Activated B cell treated with CpG ODN at 0.5 μM for 24 hours (primary cell): ENCODE measurements at regions not wholly inside any gene's neighbourhood (a gene's known extent, or its start where the extent isn't known, plus 50 kb on each side); places are given as distances from the start of the nearest gene placed in this dataset.

Experiments
- ATAC-seq: fragments of 200-7000 bp; cut with Tn5 transposase; one replicate; pipeline ENCODE4 v1.10.0; 2021; ENCODE audit warnings: low read depth, mild to moderate bottlenecking, moderate library complexity
- CTCF ChIA-PET: fragments of 350-600 bp; sonication (Branson Sonifier 250); formaldehyde crosslinking; loops from one replicate; lab custom pipeline; 2021; ENCODE audit warnings: antibody characterized with exemption; lab: Charles Lee
- POLR2A ChIA-PET: fragments of 350-600 bp; sonication (Branson Sonifier 250); formaldehyde crosslinking; loops from one replicate; lab custom pipeline; 2021; ENCODE audit warnings: antibody characterized with exemption; lab: Charles Lee
- DNase-seq: peaks from one replicate; pipeline ENCODE4 v3.0.0; 2022
- H3K27ac Mint-ChIP-seq: one replicate; pipeline ENCODE4 v1.8.0; 2020; ENCODE audit warnings: mixed read lengths
- H3K27me3 Mint-ChIP-seq: one replicate; pipeline ENCODE4 v1.8.0; 2021; ENCODE audit warnings: mixed read lengths
- H3K36me3 Mint-ChIP-seq: one replicate; pipeline ENCODE4 v1.8.0; 2021; ENCODE audit warnings: low read depth, mixed read lengths
- H3K4me1 Mint-ChIP-seq: one replicate; pipeline ENCODE4 v1.8.0; 2021; ENCODE audit warnings: mixed read lengths
- H3K4me3 Mint-ChIP-seq: one replicate; pipeline ENCODE4 v1.8.0; 2020; ENCODE audit warnings: mild to moderate bottlenecking, mixed read lengths
- H3K9me3 Mint-ChIP-seq: one replicate; pipeline ENCODE4 v1.8.0; 2020; ENCODE audit warnings: mixed read lengths
- intact Hi-C: fragments of 100-400 bp; cut with micrococcal nuclease; formaldehyde crosslinking; loops from one replicate; pipeline ENCODE4 v1.15.1; 2024
- TF ChIP-seq, protein P1 (sequence below): fragments of 200-600 bp; IDR thresholded peaks from one replicate; pipeline ENCODE4 v1.8.0; 2022; ENCODE audit warnings: antibody characterized with exemption, mild to moderate bottlenecking

DNA sequence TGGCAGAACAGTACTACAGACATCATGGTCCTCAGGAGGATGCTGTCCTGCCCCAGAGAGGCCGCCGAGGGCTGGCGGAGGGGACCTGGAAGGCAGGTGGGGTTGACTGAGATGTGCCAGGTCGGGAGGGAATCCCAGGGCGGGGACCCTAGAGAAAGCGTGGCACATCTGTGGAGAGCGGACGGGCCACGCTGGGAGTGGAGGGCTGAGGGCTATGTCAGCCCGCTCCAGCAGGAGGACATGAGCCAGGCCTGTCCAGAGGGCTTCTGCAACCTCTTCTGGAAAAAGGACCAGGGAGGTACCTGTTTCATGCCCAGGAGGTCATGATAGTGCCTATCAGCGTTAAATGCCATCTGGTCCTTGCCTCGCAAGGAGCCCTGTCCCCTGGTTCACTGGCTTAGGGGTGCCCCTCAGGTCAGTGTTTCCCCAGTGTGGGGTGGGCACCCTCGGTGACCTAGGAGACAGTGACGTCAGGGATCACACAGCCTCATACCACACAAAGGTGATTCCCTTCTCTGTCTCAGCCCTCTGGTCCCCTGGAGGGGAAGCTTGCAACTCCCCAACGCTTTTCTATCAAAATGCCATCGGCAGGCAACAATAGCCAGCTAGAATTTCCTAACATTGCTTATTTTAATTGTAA, 103.6 kb upstream of the IER5L start:
- POLR2A ChIA-PET, result no interaction called here
- intact Hi-C loops, result no loop called here
- Mint-ChIP-seq H3K9me3 (no peaks in the 10 kb centered on the region), H3K4me1 (no peaks in the 10 kb centered on the region), H3K4me3 (no peak overlapping the region), H3K27ac (no peak overlapping the region), H3K27me3 (peaks cover 15% of the 10 kb centered on the region), H3K36me3 (no peaks in the 10 kb centered on the region)
- TF ChIP-seq, protein P1, sequence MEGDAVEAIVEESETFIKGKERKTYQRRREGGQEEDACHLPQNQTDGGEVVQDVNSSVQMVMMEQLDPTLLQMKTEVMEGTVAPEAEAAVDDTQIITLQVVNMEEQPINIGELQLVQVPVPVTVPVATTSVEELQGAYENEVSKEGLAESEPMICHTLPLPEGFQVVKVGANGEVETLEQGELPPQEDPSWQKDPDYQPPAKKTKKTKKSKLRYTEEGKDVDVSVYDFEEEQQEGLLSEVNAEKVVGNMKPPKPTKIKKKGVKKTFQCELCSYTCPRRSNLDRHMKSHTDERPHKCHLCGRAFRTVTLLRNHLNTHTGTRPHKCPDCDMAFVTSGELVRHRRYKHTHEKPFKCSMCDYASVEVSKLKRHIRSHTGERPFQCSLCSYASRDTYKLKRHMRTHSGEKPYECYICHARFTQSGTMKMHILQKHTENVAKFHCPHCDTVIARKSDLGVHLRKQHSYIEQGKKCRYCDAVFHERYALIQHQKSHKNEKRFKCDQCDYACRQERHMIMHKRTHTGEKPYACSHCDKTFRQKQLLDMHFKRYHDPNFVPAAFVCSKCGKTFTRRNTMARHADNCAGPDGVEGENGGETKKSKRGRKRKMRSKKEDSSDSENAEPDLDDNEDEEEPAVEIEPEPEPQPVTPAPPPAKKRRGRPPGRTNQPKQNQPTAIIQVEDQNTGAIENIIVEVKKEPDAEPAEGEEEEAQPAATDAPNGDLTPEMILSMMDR, result no peak
- CTCF ChIA-PET, result no interaction called here
- DNase-seq, result peak; percentile 9
- ATAC-seq, result no peak

DNA sequence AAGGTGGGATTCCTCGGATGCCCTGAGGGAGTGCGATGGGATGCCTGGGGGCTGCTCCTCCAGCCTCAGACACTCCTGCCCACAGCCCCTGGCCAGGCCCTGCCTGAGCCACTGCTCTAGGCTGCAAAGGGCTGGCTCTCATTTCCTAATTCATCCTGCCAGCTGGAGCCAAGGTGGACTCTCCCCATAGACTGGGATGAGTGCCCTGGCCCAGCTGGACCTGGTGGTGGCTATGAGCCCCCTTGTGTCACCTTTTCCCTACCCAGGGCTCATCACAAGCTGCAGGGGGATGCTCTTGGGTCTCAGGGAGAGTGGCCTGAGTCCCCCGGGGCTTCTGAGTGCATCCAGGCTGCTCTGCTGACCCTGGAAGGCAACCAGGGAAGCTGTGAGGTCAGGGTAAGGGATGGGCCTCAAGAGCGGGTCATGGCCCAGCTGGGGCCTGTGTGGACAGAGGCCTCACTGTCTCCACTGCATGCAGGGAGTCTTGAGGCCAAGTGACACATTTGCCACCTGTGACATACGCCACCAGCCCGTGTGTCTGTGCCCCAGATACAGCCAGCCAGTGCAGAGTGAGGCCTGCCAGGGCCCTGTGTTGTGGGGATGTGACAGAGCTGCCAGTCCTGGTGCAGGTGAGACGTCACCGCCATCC, 102.7 kb upstream of the IER5L start:
- Mint-ChIP-seq H3K27me3 (peaks cover 22% of the 10 kb centered on the region), H3K9me3 (no peaks in the 10 kb centered on the region), H3K27ac (no peak overlapping the region), H3K36me3 (no peaks in the 10 kb centered on the region), H3K4me1 (no peaks in the 10 kb centered on the region), H3K4me3 (no peak overlapping the region)
- DNase-seq (peak; percentile 11), ATAC-seq (no peak)
- intact Hi-C loops, result no loop called here
- ChIA-PET POLR2A (no interaction called here), CTCF (no interaction called here)
- TF ChIP-seq, protein P1, result no peak

DNA sequence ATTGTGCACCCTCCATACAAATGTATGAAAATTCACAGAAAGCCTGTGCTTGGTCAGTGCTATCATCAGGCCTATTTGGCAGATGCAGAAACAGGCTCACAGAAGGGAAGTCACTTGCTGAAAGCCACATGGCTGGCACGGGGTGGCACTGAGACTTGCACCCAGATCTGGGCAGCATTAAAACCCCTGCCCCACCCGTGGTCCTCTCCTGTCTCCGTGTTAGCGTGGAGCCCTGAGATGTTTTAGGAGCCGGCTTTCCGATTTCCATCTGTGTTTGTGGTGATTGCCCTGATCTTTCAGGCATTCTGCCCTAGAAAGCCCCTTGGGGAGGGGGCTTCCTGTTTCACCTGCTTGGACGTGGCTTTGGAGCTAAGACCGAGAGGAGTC, 102.2 kb upstream of the IER5L start:
- Mint-ChIP-seq H3K27me3 (peaks cover 27% of the 10 kb centered on the region), H3K9me3 (no peaks in the 10 kb centered on the region), H3K4me3 (no peak overlapping the region), H3K36me3 (no peaks in the 10 kb centered on the region), H3K27ac (no peak overlapping the region), H3K4me1 (no peaks in the 10 kb centered on the region)
- POLR2A ChIA-PET, result no interaction called here
- CTCF ChIA-PET, result no interaction called here
- intact Hi-C loops, result no loop called here
- DNase-seq, result no peak
- TF ChIP-seq, protein P1, result no peak
- no peak for ATAC-seq

DNA sequence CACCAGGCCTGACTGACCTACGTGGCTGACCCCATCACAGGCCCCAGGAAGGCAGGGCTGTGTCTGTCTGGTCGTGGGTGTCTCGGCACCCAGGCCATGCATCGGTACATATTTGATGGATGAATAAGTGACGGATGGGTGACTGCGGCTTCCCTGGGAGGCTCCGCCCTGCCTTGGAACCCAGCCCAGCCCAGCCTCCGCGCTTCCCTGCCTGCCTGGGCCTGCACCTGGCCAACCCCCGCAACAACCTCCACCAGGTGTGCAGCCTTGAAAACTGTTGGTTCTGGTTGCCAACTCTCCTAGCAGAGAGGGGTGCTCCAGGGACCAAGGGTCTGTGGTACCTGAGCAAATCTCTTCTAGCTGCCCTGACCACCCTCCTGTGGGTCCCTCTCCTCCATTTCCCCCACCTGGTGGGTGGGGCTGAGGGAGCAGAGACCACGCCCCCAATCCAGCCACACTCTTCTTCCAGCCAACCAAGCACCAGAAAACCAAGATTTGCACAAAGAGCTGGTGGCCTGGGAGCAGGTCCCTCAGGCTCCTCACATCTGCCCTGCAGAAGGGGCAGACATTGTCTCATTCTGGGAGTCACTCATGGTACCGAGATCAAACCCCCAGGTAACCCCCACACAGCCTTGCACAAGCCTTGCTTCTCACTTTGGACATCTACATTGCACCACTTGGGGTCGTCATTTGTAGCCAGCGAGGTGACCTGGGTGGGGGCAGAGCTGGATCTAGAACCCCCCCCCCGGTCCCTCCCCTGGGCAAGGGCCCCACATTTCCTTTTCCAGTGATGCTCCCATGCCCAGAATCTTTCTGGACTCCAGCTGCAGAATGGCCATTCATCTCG, 100.6 kb upstream of the IER5L start:
- Mint-ChIP-seq H3K4me3 (no peak overlapping the region), H3K27me3 (peaks cover 40% of the 10 kb centered on the region), H3K4me1 (no peaks in the 10 kb centered on the region), H3K36me3 (no peaks in the 10 kb centered on the region), H3K9me3 (no peaks in the 10 kb centered on the region), H3K27ac (no peak overlapping the region)
- intact Hi-C loops, result no loop called here
- POLR2A ChIA-PET, result no interaction called here
- CTCF ChIA-PET, result no interaction called here
- DNase-seq (peak; percentile 10), ATAC-seq (no peak)
- TF ChIP-seq, protein P1, result no peak
